HG03159 (cell line): ENCODE measurements at regions not wholly inside any gene's neighbourhood (a gene's known extent, or its start where the extent isn't known, plus 50 kb on each side); places are given as distances from the start of the nearest gene placed in this dataset.

Source experiments
- ATAC-seq: cut with Tn5 transposase; IDR thresholded peaks from one replicate; pipeline ENCODE4 v1.9.1; 2021; ENCODE audit warnings: mild to moderate bottlenecking, moderate library complexity; ENCODE audit not compliant: unreplicated experiment

DNA sequence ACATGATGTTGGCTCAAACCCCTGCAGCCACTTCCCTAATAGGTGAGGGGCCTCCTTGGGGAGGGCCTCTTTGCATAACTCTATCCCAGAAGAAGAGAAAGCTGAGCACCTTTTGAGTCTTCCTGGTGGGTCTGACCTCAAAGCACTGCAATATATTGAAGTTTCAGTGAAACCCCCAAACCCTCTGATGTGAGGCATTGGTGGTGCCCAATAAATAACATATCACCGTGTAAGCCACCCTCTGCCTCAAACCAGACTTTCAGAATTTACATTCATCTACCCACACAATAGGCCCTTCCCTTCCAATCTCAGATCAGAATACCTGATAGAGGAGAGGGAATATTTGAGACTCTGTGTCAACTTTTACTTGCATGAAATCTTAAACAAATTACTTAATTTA, 142.8 kb upstream of the STK17B start:
- no peak for ATAC-seq

DNA sequence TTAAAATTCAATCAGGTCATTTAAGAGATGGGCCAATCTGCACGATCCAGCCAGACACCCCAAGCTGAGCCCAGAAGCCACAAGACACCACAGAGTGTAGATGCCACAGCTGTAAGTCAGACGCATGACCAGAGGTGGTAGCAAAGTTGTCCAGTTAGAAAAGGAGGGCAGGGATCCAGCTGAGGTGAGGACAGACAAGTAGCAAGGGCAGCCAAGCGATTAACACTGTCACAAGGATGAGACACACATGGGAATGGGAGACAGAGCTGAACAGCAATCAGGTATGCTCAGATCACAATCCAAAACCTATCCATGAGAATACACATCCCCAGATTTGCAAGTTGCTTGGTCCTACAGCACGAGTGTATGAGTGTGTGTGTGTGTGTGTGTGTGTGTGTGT, 143.4 kb upstream of the STK17B start:
- ATAC-seq: no peak

DNA sequence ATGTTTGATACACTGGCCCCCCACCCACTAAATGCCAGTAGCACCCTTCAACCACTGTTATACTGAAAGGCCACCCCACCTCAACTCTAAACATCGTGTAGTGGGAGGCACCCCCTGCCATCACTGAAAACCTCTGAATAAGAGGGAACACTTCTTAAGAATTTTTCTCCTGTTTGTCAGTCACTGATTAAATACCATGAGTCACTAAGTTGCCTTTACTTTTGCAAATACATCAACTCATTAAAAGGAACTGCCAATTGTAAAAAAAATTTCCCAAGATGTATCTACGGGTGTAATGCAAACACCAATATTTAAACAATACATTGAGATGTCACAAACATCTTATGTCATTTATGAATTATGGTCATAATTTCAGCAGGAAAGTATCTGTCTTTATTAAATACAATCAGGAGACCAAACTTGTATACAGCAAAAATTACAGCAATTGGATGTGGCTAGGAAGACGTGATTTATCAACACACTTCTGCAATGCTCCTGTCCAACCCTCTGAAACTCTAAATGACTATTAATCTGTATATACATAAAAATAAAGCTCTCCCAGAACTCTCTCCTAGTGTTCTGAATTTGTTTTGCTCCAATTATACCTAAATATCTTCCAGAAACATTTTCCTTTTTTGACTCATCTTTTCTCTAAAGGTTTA, 144.1 kb upstream of the STK17B start:
- no peak for ATAC-seq

- ATAC-seq: no peak
These were observed 144.7 kb upstream of the STK17B start for GRCh38 chr2:196316050-196316430.

DNA sequence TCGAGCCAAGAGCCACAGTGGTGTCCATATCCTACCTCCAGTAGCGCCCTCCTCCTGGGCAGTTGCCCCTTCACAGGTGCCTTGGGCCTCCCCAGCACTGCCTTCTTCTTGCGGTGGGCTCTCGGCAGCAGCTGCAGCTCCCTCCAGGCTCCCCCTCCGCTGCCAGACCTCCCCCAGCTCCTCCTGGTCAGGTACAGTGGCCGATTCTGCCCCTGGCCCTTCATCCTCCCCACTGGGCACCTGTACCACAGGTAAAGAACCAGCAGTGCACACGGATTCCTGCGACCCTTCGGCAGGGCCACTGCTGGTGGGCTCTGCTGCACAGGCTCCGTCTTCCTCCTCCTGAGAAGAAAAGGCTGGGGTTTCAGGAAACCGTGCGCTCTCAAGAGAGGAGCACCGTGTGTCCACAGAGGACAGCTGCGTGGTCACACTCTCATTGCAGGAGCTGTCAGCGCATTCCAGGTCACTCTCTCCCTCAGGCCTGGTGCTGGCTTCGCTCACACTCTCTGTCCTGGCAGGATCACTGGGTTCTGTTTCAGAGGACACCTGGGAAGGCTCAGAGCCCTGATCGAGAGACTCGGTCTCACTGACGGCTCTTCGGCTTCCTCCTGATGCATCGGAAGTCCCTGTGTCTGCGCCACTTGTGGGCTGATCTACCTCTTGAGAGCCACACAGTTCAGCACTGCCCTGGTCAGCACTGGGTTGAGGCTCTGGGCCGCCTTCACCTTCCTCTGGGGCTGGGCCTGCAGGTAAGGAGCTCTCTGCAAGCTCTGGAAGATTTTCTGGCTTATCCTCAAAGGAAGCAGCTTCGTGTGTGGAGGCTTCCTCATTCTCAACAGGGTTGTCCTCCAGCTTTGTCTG, 147.4 kb upstream of the STK17B start:
- ATAC-seq: no peak

DNA sequence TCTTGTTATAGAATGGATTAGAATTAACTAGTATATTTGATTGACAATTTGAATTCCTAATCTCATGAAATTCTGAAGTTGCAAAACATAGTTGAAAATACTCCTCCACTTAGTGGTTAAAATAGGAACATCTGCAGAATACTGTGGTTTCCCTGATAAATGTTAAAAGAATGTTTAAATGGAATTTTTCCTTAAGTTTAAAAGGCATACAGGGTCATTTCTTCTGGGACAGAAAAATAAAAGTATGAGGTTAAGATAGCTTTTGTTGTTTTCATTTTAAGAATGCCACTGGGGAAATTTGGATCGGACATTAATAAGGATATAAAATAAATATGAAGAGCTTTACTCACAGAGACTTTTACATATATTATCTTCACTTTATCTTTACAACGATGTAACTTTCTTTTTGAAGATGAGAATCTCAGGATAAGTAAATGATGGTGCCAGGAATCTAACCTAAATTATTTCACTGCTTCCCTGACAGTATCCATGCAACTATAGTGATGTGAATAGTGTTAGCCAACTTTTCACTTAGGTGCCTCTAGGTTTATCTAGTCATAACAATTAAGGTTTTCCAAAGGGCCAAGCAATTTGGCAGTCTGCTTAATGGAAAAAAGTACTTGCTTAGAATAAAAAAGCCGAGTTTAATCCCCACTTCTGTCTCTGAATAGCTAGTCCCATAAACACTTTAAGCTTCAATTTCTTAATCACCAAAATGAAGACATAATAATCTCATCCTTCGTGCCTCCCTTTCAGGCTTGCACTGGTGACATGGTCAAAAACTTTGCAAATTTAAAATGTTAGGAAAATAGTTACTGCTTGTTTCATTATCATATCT, 151.8 kb upstream of the STK17B start:
- ATAC-seq: no peak

GRCh38 chr2:196324211-196324610, 152.8 kb upstream of the STK17B start:
- ATAC-seq: no peak

DNA sequence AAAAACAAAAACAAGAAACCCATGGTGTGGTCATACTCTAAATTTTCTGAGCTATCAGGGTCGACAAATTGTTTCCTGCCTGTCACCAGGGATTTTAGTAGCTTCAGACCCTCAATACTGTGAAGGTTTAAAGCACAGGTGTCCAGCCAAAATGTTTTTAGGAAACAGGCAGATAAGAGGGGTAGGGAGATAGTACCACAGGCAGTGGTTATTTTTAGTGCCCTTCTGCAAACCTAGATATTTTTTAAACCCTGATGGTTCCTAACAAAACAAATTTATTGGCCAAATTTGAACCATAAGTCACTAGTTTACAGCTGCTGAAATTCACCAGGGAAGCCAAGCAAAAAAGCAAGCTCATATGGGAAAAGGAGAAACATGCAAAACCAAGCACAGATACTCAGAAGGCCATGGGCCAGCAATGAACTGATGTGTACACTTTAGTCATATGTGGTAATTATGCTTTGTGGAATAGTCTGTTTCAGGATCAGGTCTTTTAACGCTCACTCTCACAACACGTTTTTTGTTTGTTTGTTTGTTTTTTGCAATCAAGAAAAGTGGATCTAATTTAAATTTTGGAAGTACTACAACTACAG, 156.8 kb upstream of the STK17B start:
- no peak for ATAC-seq

DNA sequence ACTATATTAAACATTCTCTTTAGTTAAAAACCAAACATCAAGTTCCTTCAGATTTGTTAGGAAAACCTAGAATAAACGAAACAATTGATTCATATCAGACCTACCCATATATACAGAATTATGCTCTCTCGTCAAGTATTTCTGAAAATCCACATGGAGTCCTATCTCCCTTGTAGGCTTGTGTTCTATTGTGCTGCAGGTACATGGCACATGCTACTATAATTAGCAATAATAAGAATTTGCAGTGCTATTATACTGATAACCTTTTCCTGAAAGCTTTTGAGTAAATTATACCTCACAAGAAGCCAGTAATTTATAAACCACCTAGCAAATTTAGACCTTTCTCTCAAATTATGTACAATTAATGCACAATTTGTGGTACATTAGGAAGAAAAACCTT, 158.6 kb upstream of the STK17B start:
- no peak for ATAC-seq

DNA sequence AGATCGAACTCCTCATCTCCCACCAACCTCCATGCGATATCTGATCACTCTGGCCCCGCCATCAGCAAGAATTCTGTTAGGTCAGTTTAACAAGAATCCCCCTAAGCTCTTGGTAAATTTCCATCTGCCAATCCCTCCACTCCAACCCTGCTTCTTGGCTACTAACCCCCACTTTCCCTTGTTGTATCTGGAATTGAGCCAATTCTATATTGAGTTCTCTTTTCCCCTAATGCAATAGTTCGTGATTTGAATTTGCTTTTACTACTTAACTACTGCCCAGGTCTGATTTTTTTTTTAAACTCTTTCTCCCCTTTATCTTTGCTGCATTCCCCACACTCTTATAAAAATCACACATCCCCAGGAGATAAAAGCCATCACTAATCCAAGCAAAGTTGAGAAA, 159.3 kb upstream of the STK17B start:
- no peak for ATAC-seq

- ATAC-seq: no peak
These were observed 159.8 kb upstream of the STK17B start for GRCh38 chr2:196331143-196331542.

DNA sequence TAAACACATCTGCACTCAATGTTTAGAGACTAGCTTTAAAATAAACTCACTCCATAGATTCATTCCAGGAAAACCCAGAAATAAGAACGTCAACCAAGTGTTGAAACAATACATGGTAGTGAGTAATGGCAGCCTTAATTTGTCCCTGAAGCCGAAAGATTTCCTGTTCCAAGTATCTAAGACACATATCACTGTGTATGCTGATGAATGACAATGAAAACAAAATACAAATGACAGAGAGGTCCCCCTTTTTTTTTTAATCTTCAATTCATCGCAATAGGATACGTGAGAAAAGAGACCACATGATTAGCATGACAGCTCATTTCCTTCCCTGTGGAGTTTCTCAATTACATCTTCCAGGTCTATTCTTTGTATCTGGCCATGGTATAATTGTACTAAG, 160.5 kb upstream of the STK17B start:
- ATAC-seq: no peak

DNA sequence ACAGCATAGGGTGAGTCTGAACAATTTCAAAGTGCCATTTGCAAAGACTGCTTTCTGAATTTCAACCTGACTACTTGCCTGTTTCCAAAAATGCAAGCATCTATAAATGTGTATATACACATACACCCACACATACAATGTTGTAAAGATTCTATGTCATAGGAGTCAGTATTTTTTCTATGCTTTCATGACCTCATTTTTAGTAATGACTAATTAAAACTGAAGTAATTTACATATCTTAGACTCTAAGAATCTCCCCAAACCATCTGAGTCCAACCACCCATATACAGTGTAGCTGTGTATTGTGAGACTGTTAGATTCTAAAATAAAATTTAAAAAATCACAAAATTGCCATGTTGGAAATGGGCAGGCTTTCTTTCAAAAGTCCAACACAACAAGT, 162.0 kb upstream of the STK17B start:
- no peak for ATAC-seq

GRCh38 chr2:196334710-196335109, 163.3 kb upstream of the STK17B start:
- no peak for ATAC-seq

DNA sequence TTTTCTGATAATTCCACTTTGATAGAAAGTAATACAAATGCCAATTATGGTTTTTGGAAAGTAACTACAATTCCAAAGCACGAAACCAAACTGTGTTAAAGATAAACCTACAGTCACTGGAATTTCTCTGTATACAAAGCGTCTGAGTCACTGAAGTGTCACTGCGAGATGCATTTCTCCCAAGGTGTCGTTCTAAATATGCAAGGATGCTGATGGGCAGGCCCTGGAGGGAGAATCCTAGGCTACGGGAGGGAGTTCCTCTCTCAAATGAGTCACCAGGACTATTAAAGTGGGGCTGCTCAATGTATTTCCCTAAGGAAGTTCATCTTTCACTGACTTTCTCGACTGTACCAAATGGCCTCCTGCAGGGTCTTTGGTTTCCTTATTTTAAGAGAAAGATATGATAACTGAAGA, 163.8 kb upstream of the STK17B start:
- no peak for ATAC-seq

DNA sequence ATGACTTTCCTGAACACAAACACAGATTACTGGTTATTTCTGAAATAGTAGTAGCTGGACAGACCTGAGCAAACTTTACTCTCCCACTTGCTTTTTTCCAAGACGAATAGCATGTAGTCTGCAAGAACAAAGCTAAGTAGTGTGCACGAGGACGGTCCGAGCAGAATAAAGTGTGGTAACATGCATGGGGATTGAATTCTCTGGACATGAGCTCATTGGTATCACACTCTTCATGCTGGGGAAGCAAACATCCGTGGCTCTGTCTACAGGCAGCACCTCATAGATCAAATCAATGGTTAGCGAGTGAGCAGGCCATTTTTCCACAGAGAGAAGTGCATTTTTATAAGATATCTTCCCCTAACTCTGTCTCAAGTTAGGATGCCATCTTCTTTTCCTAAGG, 164.8 kb upstream of the STK17B start:
- ATAC-seq: no peak

- ATAC-seq: no peak
These were observed 165.3 kb upstream of the STK17B start for GRCh38 chr2:196336715-196337114.

DNA sequence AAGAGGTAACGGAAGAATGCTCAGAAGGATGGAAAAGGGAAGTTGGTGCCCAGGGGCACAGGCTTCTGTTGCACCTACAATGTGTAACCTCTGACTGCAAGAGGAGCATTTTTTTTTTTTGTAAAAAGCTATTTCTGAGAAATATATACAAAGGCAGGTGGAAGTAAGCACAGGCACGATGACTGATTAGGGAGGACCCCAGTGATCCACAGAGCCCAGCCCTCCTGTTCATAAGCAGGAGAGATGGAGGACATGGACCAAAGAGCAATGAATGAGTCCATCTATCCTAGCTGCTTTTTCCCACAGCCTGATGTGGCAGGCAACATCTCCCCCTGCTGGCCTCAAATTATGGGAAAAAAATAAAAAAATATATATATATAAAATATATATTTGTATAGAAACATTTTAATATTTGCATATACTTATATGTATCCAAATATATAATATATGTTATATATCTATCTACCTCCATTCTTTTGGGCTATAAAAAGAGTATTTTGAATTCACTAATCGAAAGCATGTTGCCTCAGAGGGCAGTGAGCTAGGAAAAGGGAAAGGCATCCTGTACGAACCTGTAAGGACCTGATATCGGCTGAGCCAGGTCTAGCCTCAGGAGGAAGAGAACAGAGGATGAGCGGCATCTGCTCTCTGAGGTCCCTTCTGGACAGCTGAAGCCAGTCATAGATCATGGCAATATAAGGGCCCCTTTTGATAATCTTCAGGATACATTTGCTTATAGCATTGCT, 166.0 kb upstream of the STK17B start:
- ATAC-seq: no peak

DNA sequence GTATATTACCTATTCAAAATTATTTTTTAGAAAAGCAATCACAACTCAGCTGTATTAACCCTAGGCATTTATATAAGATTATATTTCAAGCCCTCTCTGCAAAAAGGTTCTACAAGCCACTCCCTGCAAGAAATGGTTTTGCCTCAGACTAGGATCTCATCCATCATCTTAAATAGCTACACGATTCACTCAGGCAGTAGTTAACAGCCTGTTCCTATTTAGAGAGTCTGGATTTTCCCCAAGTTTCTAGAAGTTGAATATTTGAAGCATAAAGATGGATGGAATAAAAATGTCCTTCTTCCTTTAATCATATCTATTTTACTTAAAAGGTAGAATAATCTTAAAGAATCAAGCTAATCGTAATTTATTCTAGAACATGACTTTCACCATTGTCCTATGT, 167.1 kb upstream of the STK17B start:
- ATAC-seq: no peak

DNA sequence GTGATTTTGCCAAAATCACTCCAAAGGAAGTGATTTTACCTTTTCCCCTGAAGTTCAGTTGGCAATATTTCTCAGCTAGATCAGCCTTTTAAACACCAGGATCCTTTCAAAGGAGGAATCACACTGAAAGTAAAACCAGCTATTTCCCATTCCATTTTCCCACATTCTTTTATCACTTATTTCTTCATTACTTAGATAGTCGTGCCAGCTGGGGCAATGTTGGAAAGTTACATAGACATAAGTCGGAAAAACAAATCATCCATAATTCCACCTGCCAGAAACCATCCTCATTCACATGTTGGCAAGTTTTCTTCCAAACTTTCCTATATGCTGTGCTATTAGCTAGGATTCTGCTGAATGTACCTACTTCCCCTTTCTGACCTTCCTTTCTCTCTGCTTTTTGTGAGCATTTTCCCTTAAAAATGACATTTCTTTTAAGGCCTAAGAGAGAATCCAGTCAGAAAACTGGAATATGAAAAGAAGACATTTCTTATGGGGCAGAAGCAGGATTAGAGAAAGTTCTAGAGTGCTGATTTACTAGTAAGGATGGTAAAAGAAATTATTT, 170.0 kb upstream of the STK17B start:
- ATAC-seq: no peak
